ENCODE measurements at regions not wholly inside any gene's neighbourhood (a gene's known extent, or its start where the extent isn't known, plus 50 kb on each side); places are given as distances from the start of the nearest gene placed in this dataset.

- no peak for DNase-seq (ENCODE audit: low read depth in 2 of 3, low spot score in 2 of 3)
Observed at GRCh38 chr3:107992976-107993684, 97.7 kb downstream of the CD47 start.

GRCh38 chr3:107990926-107991325, 99.9 kb downstream of the CD47 start:
- no peak for DNase-seq (ENCODE audit: low read depth in 2 of 3, low spot score in 2 of 3)

GRCh38 chr3:107990433-107990832, 100.4 kb downstream of the CD47 start:
- DNase-seq (ENCODE audit: low read depth in 2 of 3, low spot score in 2 of 3): no peak

GRCh38 chr3:107989661-107990060, 101.2 kb downstream of the CD47 start:
- DNase-seq (ENCODE audit: low read depth in 2 of 3, low spot score in 2 of 3): no peak

DNA sequence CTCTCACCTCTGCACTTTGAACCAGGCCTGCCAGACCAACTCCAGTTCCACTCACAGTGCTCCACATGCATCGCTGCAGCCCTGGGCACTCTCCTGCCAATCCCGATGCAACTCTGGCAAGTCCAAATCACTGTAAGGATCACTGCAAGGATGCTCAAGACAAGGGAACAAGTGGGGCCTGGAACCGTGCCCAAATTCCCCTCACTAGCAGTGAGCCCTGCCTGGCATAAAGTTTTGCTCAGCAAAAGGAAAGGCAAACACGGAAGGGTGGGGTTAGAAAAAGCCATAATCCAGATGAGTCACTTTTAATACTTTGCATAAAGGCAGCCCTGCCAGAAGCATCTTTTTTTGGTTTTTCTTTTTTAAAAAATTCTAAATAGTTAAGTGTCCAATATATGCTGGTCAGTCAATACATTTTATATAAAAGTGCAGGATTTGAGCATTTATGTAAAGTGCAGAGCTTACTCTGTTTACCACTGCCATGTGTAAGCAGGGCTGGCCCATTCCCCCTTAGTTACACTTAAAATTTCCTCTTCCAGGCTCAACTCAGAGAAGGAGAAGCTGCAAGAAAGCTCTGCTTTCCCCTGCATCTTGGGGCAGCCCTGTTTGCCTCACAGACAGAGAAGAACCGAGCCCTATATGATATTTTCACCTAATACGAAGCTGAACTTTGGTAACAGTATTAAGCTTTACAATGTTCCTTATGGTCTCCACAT, 102.2 kb downstream of the CD47 start:
- peak in 2 of 3 donors; percentile 7 to 21 for DNase-seq (ENCODE audit: low read depth in 2 of 3, low spot score in 2 of 3)

DNA sequence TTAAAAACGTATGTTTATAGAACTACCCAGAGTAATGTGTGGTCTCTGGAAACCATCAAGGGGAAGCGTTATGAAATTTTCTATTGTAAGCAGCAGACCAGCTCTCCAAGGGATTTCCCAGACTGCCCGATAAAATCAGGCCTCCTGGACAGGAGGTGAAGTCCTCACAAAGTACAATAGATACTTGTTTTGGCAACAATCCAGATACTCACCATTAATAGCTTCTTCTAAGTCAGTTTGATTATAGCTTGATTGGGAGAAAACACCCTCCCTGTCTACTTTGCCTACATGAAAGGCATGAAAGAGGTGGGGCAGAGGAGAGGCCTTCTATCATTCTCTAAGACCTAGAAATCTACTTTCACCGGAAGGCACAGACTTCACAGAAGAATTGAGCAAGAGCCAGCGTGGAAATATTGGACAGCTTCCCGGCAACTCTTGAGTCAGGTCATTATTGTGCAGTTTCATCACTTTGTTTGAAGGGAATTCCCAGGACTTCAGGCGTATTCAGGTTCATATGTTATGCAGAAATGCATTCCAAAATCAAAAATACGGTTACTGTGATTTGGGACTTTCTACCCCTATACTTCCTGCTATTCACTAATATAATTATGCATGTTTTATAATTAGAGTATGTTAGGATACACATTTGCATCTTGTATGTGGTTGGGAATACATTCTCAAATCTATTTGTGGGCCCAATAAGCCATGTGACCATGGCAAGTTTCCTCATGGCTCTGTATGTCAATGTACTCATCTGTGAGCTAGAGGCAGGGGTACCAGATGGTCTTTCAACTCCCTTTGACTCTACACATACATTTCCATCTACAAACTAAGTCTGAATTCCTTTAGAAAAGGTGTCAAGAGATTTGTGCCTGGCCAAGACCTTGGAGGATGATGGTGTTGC, 103.5 kb downstream of the CD47 start:
- no peak for DNase-seq (ENCODE audit: low read depth in 2 of 3, low spot score in 2 of 3)

- DNase-seq (ENCODE audit: low read depth in 2 of 3, low spot score in 2 of 3): no peak
Observed at GRCh38 chr3:107986505-107986904, 104.3 kb downstream of the CD47 start.

- DNase-seq (ENCODE audit: low read depth in 2 of 3, low spot score in 2 of 3): peak in 1 of 3 donors; percentile 28
Observed at GRCh38 chr3:107985496-107985895, 105.3 kb downstream of the CD47 start.

GRCh38 chr3:107983247-107983646, 107.6 kb downstream of the CD47 start:
- DNase-seq (ENCODE audit: low read depth in 2 of 3, low spot score in 2 of 3): no peak

DNA sequence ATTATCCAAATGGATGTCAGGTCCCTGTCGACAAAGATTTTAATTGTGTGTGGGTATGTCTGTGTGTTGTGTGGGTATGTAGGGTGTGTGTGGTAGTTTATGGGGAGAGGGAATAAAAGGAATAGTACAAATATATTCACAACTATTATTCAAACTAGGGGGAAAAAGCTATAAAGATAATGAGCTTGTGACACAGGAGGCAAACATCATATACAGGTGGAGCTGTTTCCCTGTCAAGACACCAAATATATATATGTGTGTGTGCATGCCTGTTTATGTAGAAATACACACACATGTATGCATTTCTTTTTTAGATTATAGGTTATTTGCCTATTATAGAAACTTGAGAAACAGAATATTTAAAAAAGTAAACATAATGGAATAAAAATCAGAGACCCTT, 108.7 kb downstream of the CD47 start:
- no peak for DNase-seq (ENCODE audit: low read depth in 2 of 3, low spot score in 2 of 3)

DNA sequence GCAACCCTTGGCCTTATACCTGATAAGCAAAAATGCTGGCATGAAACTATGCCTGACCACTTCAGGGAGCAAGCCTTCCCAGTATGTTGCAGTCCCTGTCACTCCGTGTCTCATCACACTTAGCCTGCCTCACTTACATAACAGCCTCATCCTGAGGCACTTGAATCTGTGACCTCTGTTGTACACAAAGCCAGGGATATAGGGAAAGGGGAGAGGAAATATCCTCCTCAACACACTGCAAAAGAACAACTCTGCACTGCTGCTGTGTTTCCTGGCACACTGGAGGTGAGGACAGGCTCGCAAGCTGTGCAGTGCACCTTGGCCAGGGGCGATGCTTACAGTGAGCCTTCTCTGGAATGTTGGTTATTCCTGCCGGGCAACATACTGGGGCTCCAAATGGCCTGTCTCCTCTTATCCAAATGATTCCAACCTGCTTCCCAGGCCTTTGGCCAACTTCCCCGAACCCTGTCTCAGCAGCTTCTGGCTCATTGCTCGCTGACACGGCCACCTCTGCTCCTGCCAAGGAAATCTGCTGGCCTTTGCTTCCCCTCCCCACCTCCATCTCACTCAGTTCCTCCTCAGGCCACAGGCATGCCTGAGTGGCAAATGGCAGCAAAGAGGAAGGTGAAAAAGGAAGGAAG, 109.2 kb downstream of the CD47 start:
- DNase-seq (ENCODE audit: low read depth in 2 of 3, low spot score in 2 of 3): peak in 1 of 3 donors; percentile 13

DNA sequence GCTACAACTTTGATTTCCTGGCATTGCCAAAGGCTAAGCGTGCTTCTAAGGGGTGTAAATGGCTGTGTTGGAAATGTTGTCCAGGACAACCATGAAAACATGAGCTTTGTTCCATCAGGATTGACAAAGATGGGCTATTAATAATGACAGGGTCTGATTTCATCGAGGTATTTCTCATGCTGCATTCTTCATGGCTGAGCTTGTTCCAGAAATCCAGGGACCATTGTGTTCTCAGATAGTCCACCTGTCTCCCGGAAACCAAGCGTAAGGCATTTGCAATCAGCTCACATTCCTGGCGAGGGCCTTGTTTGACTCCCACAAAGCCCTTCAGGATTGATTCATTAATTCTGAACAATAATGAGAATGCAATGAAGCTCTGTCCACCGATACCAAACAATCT, 111.3 kb downstream of the CD47 start:
- no peak for DNase-seq (ENCODE audit: low read depth in 2 of 3, low spot score in 2 of 3)

DNA sequence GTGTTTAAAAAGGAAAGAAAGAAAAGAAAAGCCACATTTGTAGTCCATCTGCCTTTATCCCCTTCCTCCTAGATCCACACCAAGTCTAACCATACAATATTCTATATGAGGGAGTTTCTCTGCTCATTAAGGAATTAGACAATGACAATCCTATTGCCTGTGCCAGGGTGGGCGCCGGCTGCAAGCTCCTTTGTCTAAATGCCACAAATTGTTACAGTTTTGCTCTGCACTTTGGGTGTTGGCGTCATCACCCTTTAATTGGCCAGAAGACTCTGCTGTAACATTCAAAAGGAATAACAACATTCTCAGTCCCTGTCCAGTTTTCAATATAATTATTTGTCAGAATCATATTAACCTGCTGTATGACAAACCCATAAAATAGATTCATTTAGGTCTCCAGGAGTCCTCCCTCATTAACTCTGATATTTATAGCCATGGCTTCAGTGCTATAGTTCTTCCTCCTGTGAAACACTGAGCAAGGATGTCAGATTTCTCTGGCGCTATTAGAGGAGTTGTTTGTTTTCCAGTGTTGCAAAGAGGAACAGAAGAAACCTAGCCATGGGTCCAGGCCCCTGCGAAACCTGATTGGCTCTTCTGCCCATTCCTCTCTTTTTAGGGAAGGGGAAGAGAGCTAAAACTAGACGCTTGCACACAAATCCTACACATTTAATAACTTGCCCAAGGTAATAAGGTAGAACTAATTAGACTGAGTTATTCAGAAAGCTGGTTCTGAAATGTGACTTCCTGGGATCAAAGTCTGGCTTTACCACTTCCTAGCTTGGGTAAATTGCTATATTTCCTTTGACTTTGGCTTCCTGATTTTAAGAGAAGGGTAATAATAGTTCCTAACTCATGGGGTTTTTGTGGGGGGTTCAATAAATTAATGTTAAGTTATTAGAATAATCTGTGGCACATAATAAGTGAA, 112.4 kb downstream of the CD47 start:
- no peak for DNase-seq (ENCODE audit: low read depth in 2 of 3, low spot score in 2 of 3)

GRCh38 chr3:107977221-107978130, 113.4 kb downstream of the CD47 start:
- no peak for DNase-seq (ENCODE audit: low read depth in 2 of 3, low spot score in 2 of 3)

GRCh38 chr3:107976202-107976800, 114.5 kb downstream of the CD47 start:
- DNase-seq (ENCODE audit: low read depth in 2 of 3, low spot score in 2 of 3): no peak

DNA sequence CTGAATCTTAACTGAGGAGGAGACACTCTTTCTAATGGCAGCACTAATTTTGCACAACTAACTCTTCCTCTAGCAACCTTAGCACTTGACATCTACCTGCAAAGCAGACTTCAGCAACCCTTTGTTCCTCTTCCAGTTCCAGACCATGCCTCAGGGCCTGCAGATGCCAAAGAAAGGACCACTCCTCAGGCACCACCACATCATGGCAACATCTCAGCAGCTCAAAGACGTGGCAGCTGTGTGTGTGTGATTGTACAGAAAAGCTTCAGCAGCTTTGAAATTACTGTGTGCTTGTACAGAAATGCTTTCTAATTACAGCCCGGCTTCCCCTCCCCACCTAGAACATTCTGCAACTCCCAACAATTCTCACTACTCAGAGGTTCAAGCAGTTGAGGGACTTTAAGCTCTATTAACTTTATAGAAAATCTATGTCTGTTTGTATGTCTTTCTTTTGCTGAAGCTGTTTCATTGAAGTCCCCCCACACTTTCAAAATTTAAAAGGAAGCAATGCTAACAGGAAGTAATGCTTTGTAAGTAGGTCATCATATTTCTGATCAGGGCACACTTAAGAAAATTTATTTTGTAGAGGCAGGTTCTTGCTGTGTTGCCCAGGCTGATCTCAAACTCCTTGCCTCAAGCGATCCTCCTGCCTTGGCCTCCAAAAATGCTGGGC, 115.2 kb downstream of the CD47 start:
- no peak for DNase-seq (ENCODE audit: low read depth in 2 of 3, low spot score in 2 of 3)

GRCh38 chr3:107973961-107974360, 116.9 kb downstream of the CD47 start:
- DNase-seq (ENCODE audit: low read depth in 2 of 3, low spot score in 2 of 3): no peak

DNA sequence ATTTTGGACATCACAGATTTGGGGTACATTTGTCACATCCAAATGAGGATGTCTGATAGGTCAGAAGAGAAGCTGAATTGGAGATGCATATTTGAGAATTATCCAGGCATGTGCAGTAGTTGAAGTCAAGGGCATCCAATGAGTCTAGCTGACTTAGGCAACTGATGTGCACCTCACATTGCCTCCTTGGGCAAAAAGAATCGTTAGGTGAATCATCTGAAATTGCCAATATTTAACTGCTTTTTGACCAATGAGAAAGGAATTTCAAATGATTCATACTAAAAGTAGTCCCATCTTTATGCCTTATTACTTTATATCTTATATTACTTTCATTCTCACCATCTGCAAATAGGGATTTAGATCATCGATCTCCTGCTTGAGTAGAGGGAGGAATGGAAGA, 117.7 kb downstream of the CD47 start:
- no peak for DNase-seq (ENCODE audit: low read depth in 2 of 3, low spot score in 2 of 3)

Measured in hematopoietic multipotent progenitor cell (in vitro differentiated cells).